ENCODE measurements at regions not wholly inside any gene's neighbourhood (a gene's known extent, or its start where the extent isn't known, plus 50 kb on each side); places are given as distances from the start of the nearest gene placed in this dataset.

DNA sequence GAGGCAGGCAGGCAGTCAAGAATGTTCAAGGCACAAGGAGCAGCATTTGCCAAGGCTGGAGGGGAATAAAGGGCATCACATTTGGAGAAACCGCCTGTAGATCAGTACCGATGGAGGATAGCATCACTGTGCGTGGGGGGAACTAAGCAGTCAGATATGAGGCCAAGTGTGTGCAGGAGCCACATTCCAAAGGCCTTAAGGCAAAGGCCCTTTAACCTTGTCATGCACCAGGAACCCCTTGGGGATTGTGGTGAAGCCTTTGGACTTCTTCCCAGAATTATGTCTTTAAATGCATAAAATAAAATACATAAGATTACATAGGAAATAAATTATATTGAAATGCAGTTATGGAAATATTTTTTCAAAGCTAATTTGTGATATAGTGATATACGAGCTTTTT, 532.1 kb downstream of the BUD13 start:
- TF ChIP-seq, protein P1, sequence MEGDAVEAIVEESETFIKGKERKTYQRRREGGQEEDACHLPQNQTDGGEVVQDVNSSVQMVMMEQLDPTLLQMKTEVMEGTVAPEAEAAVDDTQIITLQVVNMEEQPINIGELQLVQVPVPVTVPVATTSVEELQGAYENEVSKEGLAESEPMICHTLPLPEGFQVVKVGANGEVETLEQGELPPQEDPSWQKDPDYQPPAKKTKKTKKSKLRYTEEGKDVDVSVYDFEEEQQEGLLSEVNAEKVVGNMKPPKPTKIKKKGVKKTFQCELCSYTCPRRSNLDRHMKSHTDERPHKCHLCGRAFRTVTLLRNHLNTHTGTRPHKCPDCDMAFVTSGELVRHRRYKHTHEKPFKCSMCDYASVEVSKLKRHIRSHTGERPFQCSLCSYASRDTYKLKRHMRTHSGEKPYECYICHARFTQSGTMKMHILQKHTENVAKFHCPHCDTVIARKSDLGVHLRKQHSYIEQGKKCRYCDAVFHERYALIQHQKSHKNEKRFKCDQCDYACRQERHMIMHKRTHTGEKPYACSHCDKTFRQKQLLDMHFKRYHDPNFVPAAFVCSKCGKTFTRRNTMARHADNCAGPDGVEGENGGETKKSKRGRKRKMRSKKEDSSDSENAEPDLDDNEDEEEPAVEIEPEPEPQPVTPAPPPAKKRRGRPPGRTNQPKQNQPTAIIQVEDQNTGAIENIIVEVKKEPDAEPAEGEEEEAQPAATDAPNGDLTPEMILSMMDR (IDR thresholded peaks at IDR 0.05), result no peak
- no peak for TF ChIP-seq EP300 (IDR thresholded peaks at IDR 0.05)
